MM.1S (cell line): ENCODE measurements at regions not wholly inside any gene's neighbourhood (a gene's known extent, or its start where the extent isn't known, plus 50 kb on each side); places are given as distances from the start of the nearest gene placed in this dataset.

Source experiments
- EZH2 ChIP-seq: fragments of 300-600 bp; sonication (generic); optimal IDR thresholded peaks from 2 replicates; pipeline ENCODE3; 2017; ENCODE audit warnings: low read depth, mild to moderate bottlenecking, antibody characterized with exemption, low read length, mixed read lengths
- EZH2phosphoT487 ChIP-seq: fragments of 300-600 bp; sonication (generic); IDR thresholded peaks from 2 replicates; pipeline ENCODE4 v1.6.1; 2018; ENCODE audit warnings: antibody characterized with exemption, low read length
- TF ChIP-seq, protein P1 (sequence below): fragments of 300-600 bp; sonication (generic); IDR thresholded peaks from 2 replicates; pipeline ENCODE4 v1.5.1; 2016; ENCODE audit warnings: antibody characterized with exemption, low read length, mixed read lengths

DNA sequence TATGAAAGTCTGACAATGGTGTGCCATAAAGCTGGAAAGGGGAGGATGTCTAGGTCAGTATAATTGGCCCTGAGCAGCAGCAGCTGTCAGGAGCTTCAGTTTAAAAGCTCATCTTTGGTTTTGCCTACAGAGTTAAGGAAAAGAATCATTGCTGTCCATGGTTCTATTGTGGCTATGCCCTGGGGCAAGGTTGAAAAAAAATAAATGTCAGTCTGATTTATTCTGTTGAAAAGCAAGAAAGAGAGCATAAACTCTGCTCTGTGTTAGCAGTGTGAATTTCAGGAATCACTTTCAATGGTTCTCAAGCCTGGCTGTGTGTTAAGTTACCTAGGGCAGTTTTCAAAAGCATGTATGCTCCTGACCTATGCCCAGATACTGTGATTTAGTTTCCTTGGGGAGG is 446.7 kb downstream of the SETBP1 start:
- TF ChIP-seq, protein P1, sequence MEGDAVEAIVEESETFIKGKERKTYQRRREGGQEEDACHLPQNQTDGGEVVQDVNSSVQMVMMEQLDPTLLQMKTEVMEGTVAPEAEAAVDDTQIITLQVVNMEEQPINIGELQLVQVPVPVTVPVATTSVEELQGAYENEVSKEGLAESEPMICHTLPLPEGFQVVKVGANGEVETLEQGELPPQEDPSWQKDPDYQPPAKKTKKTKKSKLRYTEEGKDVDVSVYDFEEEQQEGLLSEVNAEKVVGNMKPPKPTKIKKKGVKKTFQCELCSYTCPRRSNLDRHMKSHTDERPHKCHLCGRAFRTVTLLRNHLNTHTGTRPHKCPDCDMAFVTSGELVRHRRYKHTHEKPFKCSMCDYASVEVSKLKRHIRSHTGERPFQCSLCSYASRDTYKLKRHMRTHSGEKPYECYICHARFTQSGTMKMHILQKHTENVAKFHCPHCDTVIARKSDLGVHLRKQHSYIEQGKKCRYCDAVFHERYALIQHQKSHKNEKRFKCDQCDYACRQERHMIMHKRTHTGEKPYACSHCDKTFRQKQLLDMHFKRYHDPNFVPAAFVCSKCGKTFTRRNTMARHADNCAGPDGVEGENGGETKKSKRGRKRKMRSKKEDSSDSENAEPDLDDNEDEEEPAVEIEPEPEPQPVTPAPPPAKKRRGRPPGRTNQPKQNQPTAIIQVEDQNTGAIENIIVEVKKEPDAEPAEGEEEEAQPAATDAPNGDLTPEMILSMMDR = no peak
- TF ChIP-seq EZH2 (no peak), EZH2phosphoT487 (no peak)
